ENCODE measurements at regions not wholly inside any gene's neighbourhood (a gene's known extent, or its start where the extent isn't known, plus 50 kb on each side); places are given as distances from the start of the nearest gene placed in this dataset.

DNA sequence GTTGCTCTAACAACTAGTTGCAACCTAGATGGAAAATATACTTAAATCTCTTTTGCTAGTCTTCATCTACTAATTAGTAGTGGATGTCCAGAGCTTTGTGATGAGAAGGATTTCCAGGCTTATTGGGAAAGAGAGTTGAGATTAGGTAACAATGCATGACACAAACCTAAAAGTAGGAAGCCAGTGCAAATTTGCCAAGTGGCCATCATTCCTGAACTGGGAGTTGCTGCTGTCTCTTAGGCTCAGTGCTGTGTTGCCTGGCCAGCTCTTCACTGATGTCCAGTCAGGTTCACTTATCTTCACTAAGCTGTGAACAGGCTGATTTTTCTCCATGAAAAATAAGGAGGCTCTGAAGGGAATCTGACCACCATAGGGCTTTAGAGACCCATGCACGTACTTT is 105.6 kb upstream of the AMOT start:
- TF ChIP-seq POLR2A (IDR thresholded peaks at IDR 0.05) (no peak), CTCF (IDR thresholded peaks at IDR 0.05) (no peak)

Data from right lobe of liver (tissue), 4 donors.